ENCODE measurements at regions not wholly inside any gene's neighbourhood (a gene's known extent, or its start where the extent isn't known, plus 50 kb on each side); places are given as distances from the start of the nearest gene placed in this dataset.

GRCh38 chr4:134952775-134953174, 751.2 kb upstream of the PABPC4L start:
- Mint-ChIP-seq H3K36me3 (ENCODE audit: low read depth) (no peaks in the 10 kb centered on the region), H3K27ac (no peak overlapping the region), H3K27me3 (ENCODE audit: insufficient read depth) (no peaks in the 10 kb centered on the region), H3K4me3 (no peak overlapping the region), H3K4me1 (ENCODE audit: low read depth) (no peaks in the 10 kb centered on the region), H3K9me3 (peaks cover 10% of the 10 kb centered on the region)
- no peak for TF ChIP-seq CTCF (IDR thresholded peaks at IDR 0.05)
- DNase-seq, result no peak

GRCh38 chr4:134952305-134952704, 750.7 kb upstream of the PABPC4L start:
- Mint-ChIP-seq H3K27me3 (ENCODE audit: insufficient read depth) (no peaks in the 10 kb centered on the region), H3K36me3 (ENCODE audit: low read depth) (no peaks in the 10 kb centered on the region), H3K4me1 (ENCODE audit: low read depth) (no peaks in the 10 kb centered on the region), H3K27ac (no peak overlapping the region), H3K9me3 (peaks cover 10% of the 10 kb centered on the region), H3K4me3 (no peak overlapping the region)
- DNase-seq, result no peak
- no peak for TF ChIP-seq CTCF (IDR thresholded peaks at IDR 0.05)

- H3K9me3 Mint-ChIP-seq, result no peaks in the 10 kb centered on the region; the same call in 1 of the 2 replicates
- H3K4me3 Mint-ChIP-seq, result no peak overlapping the region
- H3K36me3 Mint-ChIP-seq (ENCODE audit: low read depth), result no peaks in the 10 kb centered on the region
- H3K4me1 Mint-ChIP-seq (ENCODE audit: low read depth), result no peaks in the 10 kb centered on the region
- TF ChIP-seq CTCF (IDR thresholded peaks at IDR 0.05), result no peak
- no peak for DNase-seq
- no peak overlapping the region for H3K27ac Mint-ChIP-seq
- no peaks in the 10 kb centered on the region for H3K27me3 Mint-ChIP-seq (ENCODE audit: insufficient read depth)
Observed at GRCh38 chr4:134948110-134948642, 746.6 kb upstream of the PABPC4L start.

- Mint-ChIP-seq H3K27ac (no peak overlapping the region), H3K4me1 (ENCODE audit: low read depth) (no peaks in the 10 kb centered on the region), H3K27me3 (ENCODE audit: insufficient read depth) (no peaks in the 10 kb centered on the region; the same call in 1 of the 2 replicates), H3K4me3 (no peak overlapping the region), H3K9me3 (no peaks in the 10 kb centered on the region; the same call in 1 of the 2 replicates), H3K36me3 (ENCODE audit: low read depth) (no peaks in the 10 kb centered on the region)
- DNase-seq, result no peak
- TF ChIP-seq CTCF (IDR thresholded peaks at IDR 0.05), result no peak
Observed at GRCh38 chr4:134944115-134944514, 742.5 kb upstream of the PABPC4L start.

- Mint-ChIP-seq H3K27me3 (ENCODE audit: insufficient read depth) (no peaks in the 10 kb centered on the region; the same call in 1 of the 2 replicates), H3K4me3 (no peak overlapping the region), H3K4me1 (ENCODE audit: low read depth) (peaks cover 14% of the 10 kb centered on the region; the same call in 1 of the 2 replicates), H3K9me3 (no peaks in the 10 kb centered on the region; the same call in 1 of the 2 replicates), H3K36me3 (ENCODE audit: low read depth) (no peaks in the 10 kb centered on the region), H3K27ac (no peak overlapping the region)
- no peak for DNase-seq
- TF ChIP-seq CTCF (IDR thresholded peaks at IDR 0.05), result no peak
Observed at GRCh38 chr4:134936014-134936413, 734.4 kb upstream of the PABPC4L start.
